ENCODE measurements at regions not wholly inside any gene's neighbourhood (a gene's known extent, or its start where the extent isn't known, plus 50 kb on each side); places are given as distances from the start of the nearest gene placed in this dataset.

GRCh38 chr20:11810311-11811083 lies 107.2 kb upstream of the BTBD3 start:
- Histone ChIP-seq H4K5ac (ENCODE audit: insufficient read length, low read depth, low read length) (no peak overlapping the region), H3K9me3 (ENCODE audit: insufficient read depth in 2 of 2, low read depth in 1 of 2, low read length in 1 of 2) (no peaks in the 10 kb centered on the region), H2BK20ac (ENCODE audit: low read length) (no peak overlapping the region), H2BK5ac (ENCODE audit: low read depth, low read length) (no peak overlapping the region), H2BK15ac (ENCODE audit: low read length) (no peak overlapping the region), H3K14ac (ENCODE audit: insufficient read length) (no peak overlapping the region), H3K4me2 (ENCODE audit: insufficient read depth in 1 of 2, low read depth in 2 of 2, low read length in 2 of 2) (no peak overlapping the region), H3K4me3 (ENCODE audit: extremely low read depth in 1 of 4, insufficient read depth in 2 of 4, low read depth in 3 of 4, low read length in 4 of 4) (no peak overlapping the region), H3K4me1 (replicated peaks in 1 of 4; ENCODE audit: control insufficient read depth in 3 of 4, insufficient read depth in 4 of 4, low read length in 3 of 4) (peaks cover 0 to 4% (median 1%) of the 10 kb centered on the region in 4 experiments; a peak in 3 of 7 replicates), H3K23ac (ENCODE audit: insufficient read length) (no peak overlapping the region), H2BK120ac (replicated peaks; ENCODE audit: low read depth, low read length) (no peak overlapping the region), H3K27ac (ENCODE audit: low read depth, low read length) (no peak overlapping the region), H3K79me1 (ENCODE audit: low read depth, low read length) (no peaks in the 10 kb centered on the region), H2AK5ac (ENCODE audit: low read depth, low read length) (no peak overlapping the region), H3K56ac (replicated peaks; ENCODE audit: insufficient read length, low read depth, low read length) (no peak overlapping the region), H3K9ac (replicated peaks in 1 of 4; ENCODE audit: extremely low read depth in 1 of 4, low read depth in 3 of 4, low read length in 3 of 4) (no peak overlapping the region), H3K79me2 (ENCODE audit: control insufficient read depth in 1 of 2, insufficient read depth in 2 of 2, low read length in 2 of 2) (no peaks in the 10 kb centered on the region), H3K27me3 (replicated peaks in 1 of 4; ENCODE audit: control insufficient read depth in 3 of 4, extremely low read depth in 1 of 4, insufficient read depth in 3 of 4, low read length in 3 of 4) (no peaks in the 10 kb centered on the region; a peak in 2 of 7 replicates), H3K4ac (replicated peaks; ENCODE audit: insufficient read length, low read depth, low read length) (no peak overlapping the region), H4K8ac (ENCODE audit: extremely low read depth, insufficient read depth, low read length) (no peak overlapping the region), H2AFZ (ENCODE audit: low read length) (0 out of 2 replicates have a peak overlapping the region, but pooled peaks have one; percentile 65), H4K91ac (replicated peaks; ENCODE audit: insufficient read length, low read length) (no peak overlapping the region), H3K18ac (ENCODE audit: extremely low read depth, low read length) (no peak overlapping the region), H3K36me3 (ENCODE audit: control insufficient read depth in 2 of 4, insufficient read depth in 4 of 4, low read length in 3 of 4) (no peaks in the 10 kb centered on the region), H2BK12ac (ENCODE audit: low read depth, low read length) (no peak overlapping the region), H4K20me1 (replicated peaks in 1 of 2; ENCODE audit: control insufficient read depth in 1 of 2, insufficient read depth in 2 of 2, low read length in 2 of 2) (no peaks in the 10 kb centered on the region), H3K23me2 (ENCODE audit: low read depth, low read length) (no peaks in the 10 kb centered on the region)
- FAIRE-seq (no peak), DNase-seq (ENCODE audit: low read depth in 1 of 2, low spot score in 2 of 2) (no peak)
- POLR2A ChIA-PET (ENCODE audit: partially characterized antibody): no interaction called here
- CTCF ChIA-PET (ENCODE audit: partially characterized antibody): interaction anchor here (0.7 to 1.1 kb wide), 2 partner anchors 28 to 50 kb away, joined by 3 read pairs; no protein-coding TSS in a partner anchor
- WGBS, 2 experiments (ENCODE audit: extremely low coverage in 1 of 2, insufficient coverage in 1 of 2, insufficient read length in 1 of 2, insufficient replicate concordance in 2 of 2, low coverage in 1 of 2, low lambda C conversion rate in 2 of 2, missing lambda C conversion rate in 1 of 2): 59% methylated on average over 4 of the region's 4 CpGs; no CpG with 5 or more reads in 1 of the 2 experiments
- no peak for TF ChIP-seq CHD2 (IDR thresholded peaks at IDR 0.05; ENCODE audit: low read length)

All from H1 (cell line).